ENCODE measurements at regions not wholly inside any gene's neighbourhood (a gene's known extent, or its start where the extent isn't known, plus 50 kb on each side); places are given as distances from the start of the nearest gene placed in this dataset.

DNA sequence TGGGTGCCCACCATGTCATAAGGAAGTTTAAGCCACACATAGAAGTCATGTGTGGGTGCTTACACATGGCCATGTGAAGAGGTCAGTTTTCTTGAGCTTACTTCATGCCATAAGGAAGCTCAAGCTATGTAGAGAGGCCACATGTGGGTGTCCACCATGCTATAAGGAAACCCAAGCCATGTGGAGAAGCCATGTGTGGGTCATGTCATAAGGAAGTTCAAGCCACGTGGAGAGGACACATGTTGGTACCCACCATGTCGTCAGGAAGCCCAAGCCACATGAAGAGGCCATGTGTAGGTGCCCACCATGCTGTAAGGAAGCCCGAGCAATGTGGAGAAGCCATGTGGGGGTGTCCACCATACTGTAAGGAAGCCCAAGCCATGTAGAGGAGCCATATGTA, 1089.2 kb upstream of the AUTS2 start:
- TF ChIP-seq, protein P1, sequence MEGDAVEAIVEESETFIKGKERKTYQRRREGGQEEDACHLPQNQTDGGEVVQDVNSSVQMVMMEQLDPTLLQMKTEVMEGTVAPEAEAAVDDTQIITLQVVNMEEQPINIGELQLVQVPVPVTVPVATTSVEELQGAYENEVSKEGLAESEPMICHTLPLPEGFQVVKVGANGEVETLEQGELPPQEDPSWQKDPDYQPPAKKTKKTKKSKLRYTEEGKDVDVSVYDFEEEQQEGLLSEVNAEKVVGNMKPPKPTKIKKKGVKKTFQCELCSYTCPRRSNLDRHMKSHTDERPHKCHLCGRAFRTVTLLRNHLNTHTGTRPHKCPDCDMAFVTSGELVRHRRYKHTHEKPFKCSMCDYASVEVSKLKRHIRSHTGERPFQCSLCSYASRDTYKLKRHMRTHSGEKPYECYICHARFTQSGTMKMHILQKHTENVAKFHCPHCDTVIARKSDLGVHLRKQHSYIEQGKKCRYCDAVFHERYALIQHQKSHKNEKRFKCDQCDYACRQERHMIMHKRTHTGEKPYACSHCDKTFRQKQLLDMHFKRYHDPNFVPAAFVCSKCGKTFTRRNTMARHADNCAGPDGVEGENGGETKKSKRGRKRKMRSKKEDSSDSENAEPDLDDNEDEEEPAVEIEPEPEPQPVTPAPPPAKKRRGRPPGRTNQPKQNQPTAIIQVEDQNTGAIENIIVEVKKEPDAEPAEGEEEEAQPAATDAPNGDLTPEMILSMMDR (IDR thresholded peaks at IDR 0.05), result no peak
- TF ChIP-seq EP300 (IDR thresholded peaks at IDR 0.05) (no peak), POLR2A (IDR thresholded peaks at IDR 0.05) (no peak)

Measured in ovary (tissue), 3 donors.